NCI-H1417 (cell line): ENCODE measurements at regions not wholly inside any gene's neighbourhood (a gene's known extent, or its start where the extent isn't known, plus 50 kb on each side); places are given as distances from the start of the nearest gene placed in this dataset.
"Not testable (repeated sequence)": the region's sequence is repeated elsewhere in the genome, so short reads cannot be mapped to it uniquely, and the experiment has no call there.

Source experiments
- DNase-seq, 3 experiments: peaks; one replicate each; lab custom pipeline; 2025; lab: John Stamatoyannopoulos, UW

DNA sequence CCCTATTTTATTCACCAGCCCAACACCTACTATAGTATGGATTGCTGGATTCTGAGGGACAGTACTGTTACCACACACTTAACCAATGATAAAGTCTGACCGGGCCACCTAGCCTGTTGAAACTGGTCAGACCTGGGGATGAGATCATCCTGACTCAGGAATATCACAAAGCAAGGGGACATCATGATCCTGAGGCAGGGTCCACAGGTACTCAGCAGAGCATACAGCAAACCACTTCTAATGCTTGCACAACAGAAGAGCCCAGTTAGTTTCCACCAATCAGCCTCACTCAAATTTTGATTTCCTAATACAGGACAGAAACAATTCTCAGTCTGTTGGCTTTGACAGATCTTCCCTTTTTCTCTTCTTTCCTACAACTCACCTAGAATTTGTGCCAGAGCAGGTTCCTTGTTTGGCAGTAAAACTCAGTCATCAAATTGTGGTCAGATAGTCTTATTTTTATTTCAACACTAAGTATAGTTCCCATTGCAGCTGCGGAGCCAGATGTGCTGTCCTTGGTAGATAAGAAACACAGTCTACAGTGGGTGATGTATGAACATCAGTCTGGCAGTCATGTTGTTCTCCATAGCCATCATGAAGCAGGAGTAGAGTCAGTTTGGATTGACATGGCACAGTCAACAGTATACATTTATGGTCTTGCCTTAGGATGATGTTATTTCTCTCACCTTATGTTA is 90.1 kb upstream of the PRR23C start:
- no peak for DNase-seq

DNA sequence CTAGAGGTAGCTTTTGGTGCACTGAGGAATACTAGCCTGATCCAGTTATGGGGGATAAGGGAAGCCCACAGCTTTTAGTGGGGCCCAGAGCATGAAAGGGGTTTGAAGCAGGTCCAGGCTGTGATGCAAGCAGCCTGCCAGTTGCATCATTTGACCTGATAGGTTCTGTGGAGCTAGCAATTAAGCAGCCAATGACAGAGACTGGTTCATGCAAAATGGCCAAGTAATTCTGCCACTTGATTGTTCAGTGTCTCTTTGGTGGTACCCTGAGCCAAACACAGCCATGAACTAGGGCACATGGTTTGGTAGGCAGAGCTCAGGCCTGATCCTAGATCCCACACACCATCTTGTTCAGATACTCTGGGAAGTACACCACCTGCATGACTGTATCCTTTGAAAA is 91.0 kb upstream of the PRR23C start:
- no peak for DNase-seq

DNA sequence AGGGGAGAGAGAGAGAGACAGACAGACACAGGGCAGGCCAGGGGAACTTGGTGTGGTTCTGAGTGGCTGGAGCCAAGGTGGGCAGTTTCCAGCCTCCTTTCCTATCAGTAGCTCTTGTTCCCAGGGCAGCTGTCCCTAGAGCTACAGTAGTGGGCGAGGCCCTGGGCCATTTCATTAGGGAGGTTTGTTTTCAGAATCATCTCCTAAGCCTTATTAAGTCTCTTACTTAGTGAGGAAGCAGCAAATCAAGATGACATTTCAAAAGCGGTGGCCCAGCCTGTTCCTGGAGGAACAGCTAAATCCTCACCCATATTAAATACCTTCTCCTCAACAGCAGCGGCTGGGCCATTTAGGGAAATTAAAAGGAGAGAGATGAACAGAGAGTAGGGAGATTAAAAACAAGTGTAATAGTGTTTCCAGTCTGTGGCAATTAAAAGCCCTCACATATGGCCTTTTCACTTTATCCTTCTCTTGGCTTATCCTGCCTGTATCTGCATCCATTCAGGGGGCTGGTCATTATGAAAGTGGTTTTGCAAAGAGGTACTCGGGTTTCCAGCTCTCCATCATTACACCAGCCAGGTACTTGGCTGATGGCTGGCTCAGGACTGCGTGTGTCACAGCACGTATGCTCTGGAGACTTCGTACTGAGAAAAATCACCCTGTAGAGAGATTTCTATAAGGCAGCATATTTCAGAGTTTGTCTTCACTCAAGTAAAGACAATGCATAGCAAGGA is 91.9 kb upstream of the PRR23C start:
- peak in 1 of 3 experiments; percentile 16 for DNase-seq

DNA sequence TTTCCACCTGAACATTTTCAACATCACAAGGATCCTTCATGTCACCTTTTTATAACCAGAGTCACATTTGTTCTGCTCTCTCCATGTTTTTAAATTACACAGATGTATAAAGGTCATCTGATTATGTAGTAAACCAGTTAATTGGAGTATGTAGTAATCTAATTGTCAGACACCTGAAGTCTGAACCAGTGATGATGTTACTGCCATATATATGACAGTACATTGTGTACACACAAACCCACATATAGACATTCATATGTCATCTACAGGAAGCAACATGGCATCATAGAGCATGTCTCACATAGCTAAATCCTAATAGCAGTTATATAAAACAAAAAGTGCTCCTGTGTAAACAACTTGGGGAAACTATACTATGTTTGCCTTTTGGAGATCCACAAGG is 95.9 kb upstream of the PRR23C start:
- DNase-seq = no peak

DNA sequence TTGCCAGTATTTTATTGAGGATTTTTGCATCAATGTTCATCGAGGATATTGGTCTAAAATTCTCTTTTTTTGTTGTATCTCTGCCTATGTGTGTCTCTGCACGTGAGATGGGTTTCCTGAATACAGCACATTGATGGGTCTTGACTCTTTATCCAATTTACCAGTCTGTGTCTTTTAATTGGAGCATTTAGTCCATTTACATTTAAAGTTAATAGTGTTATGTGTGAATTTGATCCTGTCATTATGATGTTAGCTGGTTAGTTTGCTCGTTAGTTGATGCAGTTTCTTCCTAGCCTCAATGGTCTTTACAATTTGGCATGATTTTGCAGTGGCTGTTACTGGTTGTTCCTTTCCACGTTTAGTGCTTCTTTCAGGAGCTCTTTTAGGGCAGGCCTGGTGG is 101.3 kb upstream of the PRR23C start:
- DNase-seq = not testable (repeated sequence)

DNA sequence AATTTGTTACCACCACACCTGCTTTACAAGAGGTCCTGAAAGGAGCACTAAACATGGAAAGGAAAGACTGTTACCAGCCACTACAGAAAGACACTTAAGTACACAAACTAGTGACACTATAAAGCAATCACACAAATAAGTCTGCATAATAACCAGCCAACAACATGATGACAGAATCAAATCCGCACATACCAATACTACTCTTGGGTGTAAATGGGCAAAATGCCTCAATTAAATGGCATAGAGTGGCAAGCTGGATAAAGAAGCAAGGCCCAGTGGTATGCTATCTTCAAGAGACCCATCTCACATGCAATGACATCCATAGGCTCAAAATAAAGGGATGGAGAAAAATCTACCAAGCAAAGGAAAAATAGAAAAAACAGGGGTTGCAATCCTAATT is 106.8 kb upstream of the PRR23C start:
- DNase-seq = no peak

GRCh38 chr3:139153434-139153833 is 108.7 kb upstream of the PRR23C start:
- not testable (repeated sequence) for DNase-seq

- DNase-seq = no peak
Observed at GRCh38 chr3:139157161-139157932, 112.7 kb upstream of the PRR23C start.

DNA sequence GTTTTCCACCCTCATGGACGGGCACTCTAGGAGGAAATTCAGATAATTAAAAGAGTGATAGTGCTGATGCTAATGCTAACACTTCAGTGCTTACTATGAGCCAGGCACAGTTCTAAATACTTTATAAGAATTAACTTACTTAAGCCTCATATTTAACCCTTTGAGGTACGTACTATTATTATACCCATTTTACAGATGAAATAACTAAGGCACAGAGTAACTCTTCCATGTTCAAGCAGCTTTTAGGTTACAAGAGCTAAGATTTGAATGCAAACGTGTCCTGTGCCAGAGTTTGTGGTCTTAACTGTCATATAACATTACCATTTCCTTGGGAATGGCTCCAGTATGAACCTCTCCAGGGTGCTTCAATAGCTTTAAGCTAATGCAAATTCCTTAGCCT is 114.7 kb upstream of the PRR23C start:
- DNase-seq = no peak

- DNase-seq = peak in 2 of 3 experiments; percentile 20 to 46
Observed at GRCh38 chr3:139173372-139174108, 128.8 kb upstream of the PRR23C start.

DNA sequence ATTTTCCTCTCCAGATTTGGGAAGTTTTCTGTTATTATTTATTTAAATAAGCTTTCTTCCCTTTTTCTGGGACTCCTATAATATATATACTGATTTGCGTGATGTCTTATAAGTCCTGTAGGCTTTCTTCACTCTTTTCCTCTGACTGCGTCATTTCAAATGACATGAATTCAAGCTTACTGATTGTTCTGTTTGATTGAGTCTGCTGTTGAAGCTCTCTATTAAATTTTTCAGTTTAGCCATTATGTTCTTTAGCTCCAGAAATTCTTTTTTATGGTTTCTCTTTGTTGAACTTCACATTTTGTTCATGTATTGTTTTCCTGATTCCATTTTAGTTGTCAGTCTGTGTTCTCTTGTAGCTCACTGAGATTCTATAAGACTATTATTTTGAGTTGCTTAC is 135.8 kb upstream of the PRR23C start:
- DNase-seq = no peak

- DNase-seq = no peak
Observed at GRCh38 chr3:139182143-139182542, 137.5 kb upstream of the PRR23C start.

DNA sequence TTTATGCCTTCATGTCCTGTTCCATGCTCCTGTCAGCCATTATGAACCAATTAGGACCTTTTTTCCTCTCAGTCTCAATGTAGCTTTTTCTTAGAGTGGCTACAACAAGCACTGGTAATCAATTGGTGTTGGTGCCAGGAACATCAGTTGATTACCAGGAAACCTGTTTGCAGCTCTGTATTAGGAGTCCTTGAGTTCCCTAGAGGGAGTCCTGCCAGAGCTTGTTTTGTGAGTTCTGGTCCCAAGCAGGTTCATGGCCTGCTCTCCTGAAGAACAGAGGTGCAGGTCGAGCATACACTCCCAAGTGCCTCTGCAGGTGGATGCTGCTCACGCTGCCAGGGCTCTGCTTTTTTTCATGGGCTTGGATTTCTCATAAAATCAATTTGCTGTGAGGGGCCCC is 137.9 kb upstream of the PRR23C start:
- DNase-seq = no peak

- no peak for DNase-seq
Observed at GRCh38 chr3:139185527-139185926, 140.8 kb upstream of the PRR23C start.

DNA sequence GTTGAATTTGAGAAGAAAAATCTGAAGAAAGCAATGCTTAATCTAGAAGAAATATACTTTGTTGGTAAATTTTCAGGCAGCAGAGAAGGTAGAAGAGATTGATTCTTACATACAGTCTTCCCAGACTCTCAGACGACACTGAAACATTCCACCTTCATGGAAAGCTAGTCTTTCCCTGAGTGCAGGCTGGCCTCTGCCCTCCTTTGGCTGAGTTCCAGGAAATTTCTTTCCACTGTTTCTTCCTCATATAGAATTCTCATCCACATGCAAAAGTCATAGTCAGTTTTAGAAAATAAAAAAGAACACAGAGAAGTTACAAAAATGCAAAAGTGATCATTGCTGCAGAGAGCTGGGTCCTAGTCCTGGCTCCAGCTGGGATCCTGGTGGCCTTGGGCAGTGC is 142.5 kb upstream of the PRR23C start:
- no peak for DNase-seq

DNA sequence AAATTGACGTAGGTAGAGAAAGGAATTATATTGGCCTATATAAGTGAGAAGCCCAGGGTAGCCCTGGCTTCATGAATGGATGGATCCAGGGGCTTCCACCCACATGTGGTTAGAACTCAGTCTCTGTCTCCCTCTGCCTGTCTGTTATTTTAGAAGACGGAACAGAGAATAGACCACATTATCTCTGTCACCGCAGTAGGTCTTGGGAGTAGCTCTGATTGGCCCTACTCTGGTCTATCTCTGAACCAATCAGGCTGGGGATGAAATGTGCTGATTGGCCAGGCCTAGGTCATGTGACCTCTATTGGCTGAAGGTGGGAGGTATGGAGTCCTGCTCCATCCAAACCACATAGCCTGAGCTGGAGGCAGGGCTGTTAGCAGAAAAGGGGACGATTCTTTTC is 143.0 kb upstream of the PRR23C start:
- DNase-seq = no peak

- DNase-seq = no peak
Observed at GRCh38 chr3:139189943-139190342, 145.3 kb upstream of the PRR23C start.

DNA sequence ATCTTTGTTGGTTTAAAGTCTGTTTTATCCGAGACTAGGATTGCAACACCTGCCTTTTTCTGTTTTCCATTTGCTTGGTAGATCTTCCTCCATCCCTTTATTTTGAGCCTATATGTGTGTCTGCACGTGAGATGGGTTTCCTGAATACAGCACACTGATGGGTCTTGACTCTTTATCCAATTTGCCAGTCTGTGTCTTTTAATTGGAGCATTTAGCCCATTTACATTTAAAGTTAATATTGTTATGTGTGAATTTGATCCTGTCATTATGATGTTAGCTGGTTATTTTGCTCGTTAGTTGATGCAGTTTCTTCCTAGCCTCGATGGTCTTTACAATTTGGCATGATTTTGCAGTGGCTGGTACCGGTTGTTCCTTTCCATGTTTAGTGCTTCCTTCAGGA is 149.4 kb upstream of the MRPS22 start:
- not testable (repeated sequence) for DNase-seq

- DNase-seq = peak in 1 of 3 experiments; percentile 28
Observed at GRCh38 chr3:139196146-139196545, 147.7 kb upstream of the MRPS22 start.

DNA sequence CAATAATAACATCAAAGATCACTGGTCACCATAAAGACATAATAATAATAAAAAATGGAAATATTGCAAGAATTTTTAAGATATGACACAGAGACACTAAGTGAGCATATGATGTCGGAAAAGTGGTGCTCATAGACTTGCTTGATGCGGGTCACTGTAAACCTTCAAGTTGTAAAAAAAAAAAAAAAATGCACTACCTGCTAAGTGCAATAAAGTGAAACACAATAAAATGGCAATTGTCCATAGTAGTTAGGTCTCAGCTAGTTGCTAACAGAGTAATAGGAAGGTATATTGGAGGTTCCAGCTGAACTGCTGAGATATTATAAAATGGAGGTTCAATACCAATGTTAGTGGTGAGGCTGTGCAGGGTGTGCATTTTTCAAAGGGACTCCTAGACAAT is 146.6 kb upstream of the MRPS22 start:
- no peak for DNase-seq

- no peak for DNase-seq
Observed at GRCh38 chr3:139198186-139198585, 145.6 kb upstream of the MRPS22 start.

GRCh38 chr3:139198929-139199328 is 144.9 kb upstream of the MRPS22 start:
- DNase-seq = no peak
